ENCODE measurements at regions not wholly inside any gene's neighbourhood (a gene's known extent, or its start where the extent isn't known, plus 50 kb on each side); places are given as distances from the start of the nearest gene placed in this dataset.

GRCh38 chr12:124391340-124392261, 96.7 kb downstream of the RFLNA start:
- TF ChIP-seq CTCF (IDR thresholded peaks at IDR 0.05; ENCODE audit: low read depth, low read length), result no peak
- TF ChIP-seq EZH2phosphoT487 (IDR thresholded peaks at IDR 0.05; ENCODE audit: low read depth), result no peak

Measured in OCI-LY3 (cell line).